ENCODE measurements at regions not wholly inside any gene's neighbourhood (a gene's known extent, or its start where the extent isn't known, plus 50 kb on each side); places are given as distances from the start of the nearest gene placed in this dataset.

DNA sequence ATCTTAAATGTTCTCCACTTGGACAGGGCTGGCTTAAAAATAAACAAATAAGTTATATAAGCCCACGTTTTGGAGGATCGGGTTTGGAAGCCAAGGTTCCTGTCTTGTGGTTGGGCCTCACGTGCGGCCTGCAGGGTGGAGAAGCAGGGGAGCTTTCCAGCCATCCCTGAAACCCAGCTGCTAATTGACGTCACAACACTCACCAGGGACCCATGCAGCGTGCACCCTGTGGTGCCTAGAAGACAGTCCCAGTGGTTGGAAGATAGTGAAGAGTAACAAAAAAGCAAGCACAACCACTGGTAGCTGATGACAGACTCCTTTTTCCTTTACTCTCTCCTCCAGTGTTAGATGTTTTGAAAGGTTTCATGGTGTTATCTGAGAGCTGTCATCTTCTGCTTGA lies 142.0 kb upstream of the RBPJ start:
- H3K27me3 Mint-ChIP-seq (ENCODE audit: low read depth) = no peaks in the 10 kb centered on the region
- TF ChIP-seq, protein P1, sequence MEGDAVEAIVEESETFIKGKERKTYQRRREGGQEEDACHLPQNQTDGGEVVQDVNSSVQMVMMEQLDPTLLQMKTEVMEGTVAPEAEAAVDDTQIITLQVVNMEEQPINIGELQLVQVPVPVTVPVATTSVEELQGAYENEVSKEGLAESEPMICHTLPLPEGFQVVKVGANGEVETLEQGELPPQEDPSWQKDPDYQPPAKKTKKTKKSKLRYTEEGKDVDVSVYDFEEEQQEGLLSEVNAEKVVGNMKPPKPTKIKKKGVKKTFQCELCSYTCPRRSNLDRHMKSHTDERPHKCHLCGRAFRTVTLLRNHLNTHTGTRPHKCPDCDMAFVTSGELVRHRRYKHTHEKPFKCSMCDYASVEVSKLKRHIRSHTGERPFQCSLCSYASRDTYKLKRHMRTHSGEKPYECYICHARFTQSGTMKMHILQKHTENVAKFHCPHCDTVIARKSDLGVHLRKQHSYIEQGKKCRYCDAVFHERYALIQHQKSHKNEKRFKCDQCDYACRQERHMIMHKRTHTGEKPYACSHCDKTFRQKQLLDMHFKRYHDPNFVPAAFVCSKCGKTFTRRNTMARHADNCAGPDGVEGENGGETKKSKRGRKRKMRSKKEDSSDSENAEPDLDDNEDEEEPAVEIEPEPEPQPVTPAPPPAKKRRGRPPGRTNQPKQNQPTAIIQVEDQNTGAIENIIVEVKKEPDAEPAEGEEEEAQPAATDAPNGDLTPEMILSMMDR (conservative IDR thresholded peaks at IDR 0.05) = no peak
- no peaks in the 10 kb centered on the region for H3K36me3 Mint-ChIP-seq (ENCODE audit: low read depth)
- no peak overlapping the region for H3K4me3 Mint-ChIP-seq
- no peak overlapping the region for H3K27ac Mint-ChIP-seq (ENCODE audit: unreplicated experiment)
- no peak for DNase-seq (ENCODE audit: low read depth, low spot score)
- no peaks in the 10 kb centered on the region for H3K9me3 Mint-ChIP-seq
- peaks cover under 1% of the 10 kb centered on the region for H3K4me1 Mint-ChIP-seq

DNA sequence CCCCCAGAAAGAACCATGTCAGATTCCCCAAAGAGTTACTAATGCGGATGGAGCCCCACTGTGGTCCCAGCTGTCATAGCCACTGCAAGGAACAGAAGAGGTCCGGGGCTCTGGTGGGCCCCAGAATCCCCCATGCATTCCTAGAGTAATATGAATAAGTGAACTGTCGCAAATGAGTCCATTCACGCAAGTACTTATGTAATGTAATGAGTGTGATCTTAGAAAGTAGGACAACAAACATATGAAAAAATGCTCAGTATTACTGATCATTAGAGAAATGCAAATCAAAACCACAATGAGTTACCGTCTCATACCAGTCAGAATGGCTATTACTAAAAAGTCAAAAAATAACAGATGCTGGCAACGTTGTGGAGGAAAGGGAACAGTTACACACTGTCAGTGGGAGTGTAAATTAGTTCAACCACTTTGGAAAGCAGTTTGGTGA lies 141.5 kb upstream of the RBPJ start:
- TF ChIP-seq, protein P1 (conservative IDR thresholded peaks at IDR 0.05) = no peak
- Mint-ChIP-seq H3K9me3 (no peaks in the 10 kb centered on the region), H3K27me3 (ENCODE audit: low read depth) (no peaks in the 10 kb centered on the region), H3K4me1 (no peaks in the 10 kb centered on the region), H3K36me3 (ENCODE audit: low read depth) (no peaks in the 10 kb centered on the region), H3K27ac (ENCODE audit: unreplicated experiment) (no peak overlapping the region), H3K4me3 (no peak overlapping the region)
- DNase-seq (ENCODE audit: low read depth, low spot score) = no peak

DNA sequence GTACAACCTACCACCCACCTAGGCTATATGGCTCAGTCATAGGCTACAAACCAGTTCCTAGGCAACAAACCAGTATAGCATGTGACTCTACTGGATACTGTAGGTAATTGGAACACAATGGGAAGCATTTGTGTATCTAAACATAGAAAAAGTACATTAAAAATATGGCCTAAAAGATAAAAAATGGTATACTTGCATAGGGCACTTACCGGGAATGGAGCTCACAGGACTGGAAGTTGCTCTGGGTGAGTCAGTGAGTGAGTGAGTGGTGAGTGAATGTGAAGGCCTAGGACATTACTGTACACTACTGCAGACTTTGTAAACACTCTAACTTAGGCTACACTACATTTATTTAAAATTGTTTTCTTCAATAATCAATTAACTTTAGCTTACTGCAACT lies 139.2 kb upstream of the RBPJ start:
- no peaks in the 10 kb centered on the region for H3K36me3 Mint-ChIP-seq (ENCODE audit: low read depth)
- TF ChIP-seq, protein P1 (conservative IDR thresholded peaks at IDR 0.05) = no peak
- DNase-seq (ENCODE audit: low read depth, low spot score) = no peak
- H3K27ac Mint-ChIP-seq (ENCODE audit: unreplicated experiment) = no peak overlapping the region
- no peak overlapping the region for H3K4me3 Mint-ChIP-seq
- H3K9me3 Mint-ChIP-seq = no peaks in the 10 kb centered on the region
- no peaks in the 10 kb centered on the region for H3K4me1 Mint-ChIP-seq
- no peaks in the 10 kb centered on the region for H3K27me3 Mint-ChIP-seq (ENCODE audit: low read depth)

DNA sequence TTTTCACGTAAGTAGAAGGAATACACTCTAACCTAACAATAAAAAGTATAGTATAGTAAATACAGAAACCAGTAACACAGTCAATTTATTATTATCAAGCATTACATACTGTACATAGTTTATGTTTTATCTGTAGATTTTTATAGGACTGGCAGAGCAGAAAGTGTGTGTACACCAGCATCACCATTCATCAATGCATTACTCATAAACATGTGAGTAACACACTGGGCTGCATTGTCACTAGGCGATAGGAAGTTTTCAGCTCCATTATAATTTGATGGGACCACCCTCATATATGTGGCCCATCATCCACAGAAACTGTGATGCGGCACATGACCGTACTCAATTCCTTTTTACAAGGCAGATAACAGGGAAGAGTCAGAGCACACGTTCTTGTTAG lies 137.8 kb upstream of the RBPJ start:
- TF ChIP-seq, protein P1 (conservative IDR thresholded peaks at IDR 0.05) = no peak
- DNase-seq (ENCODE audit: low read depth, low spot score) = no peak
- Mint-ChIP-seq H3K27me3 (ENCODE audit: low read depth) (no peaks in the 10 kb centered on the region), H3K27ac (ENCODE audit: unreplicated experiment) (no peak overlapping the region), H3K4me3 (no peak overlapping the region), H3K36me3 (ENCODE audit: low read depth) (no peaks in the 10 kb centered on the region), H3K9me3 (no peaks in the 10 kb centered on the region), H3K4me1 (no peaks in the 10 kb centered on the region)

DNA sequence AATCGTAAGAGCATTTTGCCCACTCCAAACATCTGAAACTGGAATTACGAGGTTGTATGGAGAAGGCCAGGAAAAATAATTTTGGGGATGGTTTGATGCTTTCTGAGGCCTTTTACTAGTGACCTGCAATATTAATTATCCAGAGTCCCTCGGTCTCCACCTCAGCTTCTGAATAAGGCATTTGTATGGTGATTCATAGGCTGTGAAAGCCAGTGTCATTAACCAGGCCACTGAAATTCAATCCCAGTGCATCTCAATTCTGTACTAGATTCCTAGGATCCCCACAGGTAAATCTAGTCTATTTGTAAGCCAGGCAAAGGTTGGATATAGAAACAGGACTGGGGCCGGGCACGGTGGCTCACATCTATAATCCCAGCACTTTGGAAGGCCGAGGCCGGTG lies 135.4 kb upstream of the RBPJ start:
- Mint-ChIP-seq H3K4me3 (no peak overlapping the region), H3K9me3 (no peaks in the 10 kb centered on the region), H3K27ac (ENCODE audit: unreplicated experiment) (no peak overlapping the region), H3K4me1 (no peaks in the 10 kb centered on the region), H3K27me3 (ENCODE audit: low read depth) (no peaks in the 10 kb centered on the region), H3K36me3 (ENCODE audit: low read depth) (no peaks in the 10 kb centered on the region)
- TF ChIP-seq, protein P1 (conservative IDR thresholded peaks at IDR 0.05) = no peak
- DNase-seq (ENCODE audit: low read depth, low spot score) = no peak

DNA sequence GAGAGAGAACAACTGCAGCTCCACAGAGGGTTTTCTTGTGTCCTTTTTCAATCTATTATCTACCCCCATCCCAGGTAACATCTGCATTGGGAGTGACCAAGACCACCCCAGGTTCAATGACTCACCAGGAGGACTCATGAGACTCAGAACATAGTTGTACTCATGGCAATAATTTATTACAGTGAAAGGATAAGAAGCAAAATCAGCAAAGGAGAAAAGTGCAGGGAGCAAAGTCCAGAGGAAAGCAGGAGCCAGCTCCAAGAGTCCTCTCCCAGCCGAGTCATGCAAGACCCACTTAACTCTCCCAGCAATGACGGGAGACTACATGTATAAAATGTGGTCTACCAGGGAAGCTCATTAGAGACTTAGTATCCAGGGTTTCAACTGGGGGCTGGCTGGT lies 129.5 kb upstream of the RBPJ start:
- Mint-ChIP-seq H3K27ac (ENCODE audit: unreplicated experiment) (no peak overlapping the region), H3K9me3 (no peaks in the 10 kb centered on the region), H3K27me3 (ENCODE audit: low read depth) (no peaks in the 10 kb centered on the region), H3K36me3 (ENCODE audit: low read depth) (no peaks in the 10 kb centered on the region), H3K4me1 (no peaks in the 10 kb centered on the region), H3K4me3 (no peak overlapping the region)
- TF ChIP-seq, protein P1 (conservative IDR thresholded peaks at IDR 0.05) = no peak
- no peak for DNase-seq (ENCODE audit: low read depth, low spot score)

Measured in neural crest cell (in vitro differentiated cells).